Upper lobe of right lung (tissue), 1 donor: ENCODE measurements at regions not wholly inside any gene's neighbourhood (a gene's known extent, or its start where the extent isn't known, plus 50 kb on each side); places are given as distances from the start of the nearest gene placed in this dataset.

Source experiments
- ATAC-seq: fragments of 200-7000 bp; cut with Tn5 transposase; one replicate; pipeline ENCODE4 v1.9.1; 2020; ENCODE audit warnings: mild to moderate bottlenecking, moderate library complexity
- DNase-seq: peaks from one replicate; pipeline ENCODE4 v3.0.0-alpha.2; 2020
- H3K27ac ChIP-seq: fragments of 200-600 bp; one replicate; pipeline ENCODE4 v1.8.0; 2022
- H3K27me3 ChIP-seq: fragments of 200-600 bp; one replicate; pipeline ENCODE4 v1.8.0; 2022; ENCODE audit warnings: mild to moderate bottlenecking
- H3K36me3 ChIP-seq: fragments of 200-600 bp; one replicate; pipeline ENCODE4 v1.8.0; 2022
- H3K4me1 ChIP-seq: fragments of 200-600 bp; one replicate; pipeline ENCODE4 v1.8.0; 2022
- H3K4me3 ChIP-seq: fragments of 200-600 bp; one replicate; pipeline ENCODE4 v1.8.0; 2022; ENCODE audit warnings: mild to moderate bottlenecking
- H3K9me3 ChIP-seq: fragments of 200-600 bp; one replicate; pipeline ENCODE4 v1.8.0; 2022
- CTCF ChIP-seq: fragments of 200-600 bp; IDR thresholded peaks from one replicate; pipeline ENCODE4 v1.8.0; 2022; ENCODE audit warnings: antibody characterized with exemption
- intact Hi-C: fragments of 100-400 bp; cut with DNase I; formaldehyde crosslinking; loops from one replicate; pipeline ENCODE4 v1.11.0; 2022
- donor health status: DM: no; HTN: yes; CAD: no; lungs with severe emphysema.

GRCh38 chr7:84879570-84880325 is 307.1 kb downstream of the SEMA3D start:
- no peak overlapping the region for H3K4me3 ChIP-seq
- no peaks in the 10 kb centered on the region for H3K36me3 ChIP-seq
- no peaks in the 10 kb centered on the region for H3K27me3 ChIP-seq
- H3K4me1 ChIP-seq, result no peaks in the 10 kb centered on the region
- ATAC-seq (no peak), DNase-seq (no peak)
- intact Hi-C loops, result no loop called here
- H3K27ac ChIP-seq, result no peak overlapping the region
- H3K9me3 ChIP-seq, result no peaks in the 10 kb centered on the region
- TF ChIP-seq CTCF, result no peak

GRCh38 chr7:84877943-84878570 is 308.8 kb downstream of the SEMA3D start:
- no peak for ATAC-seq
- no peak for DNase-seq

GRCh38 chr7:84876061-84876821 is 310.6 kb downstream of the SEMA3D start:
- intact Hi-C loops, result no loop called here
- Histone ChIP-seq H3K4me3 (no peak overlapping the region), H3K9me3 (no peaks in the 10 kb centered on the region), H3K4me1 (no peaks in the 10 kb centered on the region), H3K27me3 (no peaks in the 10 kb centered on the region), H3K27ac (no peak overlapping the region), H3K36me3 (no peaks in the 10 kb centered on the region)
- no peak for DNase-seq
- ATAC-seq, result no peak
- TF ChIP-seq CTCF, result no peak

More at GRCh38 chr7:84877943-84878570, 308.8 kb downstream of the SEMA3D start:
- H3K36me3 ChIP-seq, result no peaks in the 10 kb centered on the region
- no peaks in the 10 kb centered on the region for H3K4me1 ChIP-seq
- no peak for TF ChIP-seq CTCF
- no peak overlapping the region for H3K27ac ChIP-seq
- intact Hi-C loops, result no loop called here
- H3K27me3 ChIP-seq, result no peaks in the 10 kb centered on the region
- no peak overlapping the region for H3K4me3 ChIP-seq
- H3K9me3 ChIP-seq, result no peaks in the 10 kb centered on the region

GRCh38 chr7:84865560-84865959 is 321.3 kb downstream of the SEMA3D start:
- Histone ChIP-seq H3K4me3 (no peak overlapping the region), H3K36me3 (no peaks in the 10 kb centered on the region), H3K9me3 (no peaks in the 10 kb centered on the region), H3K27me3 (no peaks in the 10 kb centered on the region), H3K4me1 (no peaks in the 10 kb centered on the region), H3K27ac (no peak overlapping the region)
- ATAC-seq, result no peak
- DNase-seq, result no peak
- TF ChIP-seq CTCF, result no peak
- intact Hi-C loops, result no loop called here

GRCh38 chr7:84857336-84857735 is 329.5 kb downstream of the SEMA3D start:
- Histone ChIP-seq H3K36me3 (no peaks in the 10 kb centered on the region), H3K27me3 (no peaks in the 10 kb centered on the region), H3K4me1 (no peaks in the 10 kb centered on the region), H3K27ac (no peak overlapping the region), H3K9me3 (no peaks in the 10 kb centered on the region), H3K4me3 (no peak overlapping the region)
- no peak for ATAC-seq
- no peak for DNase-seq
- TF ChIP-seq CTCF, result no peak
- intact Hi-C loops, result no loop called here
